ENCODE measurements at regions not wholly inside any gene's neighbourhood (a gene's known extent, or its start where the extent isn't known, plus 50 kb on each side); places are given as distances from the start of the nearest gene placed in this dataset.

DNA sequence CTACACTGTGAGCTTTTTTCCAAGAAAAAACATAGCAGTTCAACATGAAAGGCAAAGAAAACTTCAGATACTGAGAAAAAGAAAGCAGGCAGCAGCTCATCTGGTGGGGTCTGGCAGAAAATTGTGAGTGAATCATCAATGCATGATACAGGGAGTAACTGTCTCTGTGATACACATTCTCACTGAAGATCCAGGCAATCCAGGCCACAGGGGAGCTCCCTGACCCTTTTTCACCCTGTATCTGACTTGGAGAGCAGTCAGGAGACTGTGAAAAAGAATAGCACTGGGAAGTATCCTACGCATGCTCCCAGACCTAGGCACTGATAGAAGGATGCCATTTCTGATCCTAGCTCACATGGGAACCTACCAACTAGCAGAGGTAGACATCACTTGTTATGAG is 269.8 kb downstream of the MBNL1 start:
- TF ChIP-seq, protein P1, sequence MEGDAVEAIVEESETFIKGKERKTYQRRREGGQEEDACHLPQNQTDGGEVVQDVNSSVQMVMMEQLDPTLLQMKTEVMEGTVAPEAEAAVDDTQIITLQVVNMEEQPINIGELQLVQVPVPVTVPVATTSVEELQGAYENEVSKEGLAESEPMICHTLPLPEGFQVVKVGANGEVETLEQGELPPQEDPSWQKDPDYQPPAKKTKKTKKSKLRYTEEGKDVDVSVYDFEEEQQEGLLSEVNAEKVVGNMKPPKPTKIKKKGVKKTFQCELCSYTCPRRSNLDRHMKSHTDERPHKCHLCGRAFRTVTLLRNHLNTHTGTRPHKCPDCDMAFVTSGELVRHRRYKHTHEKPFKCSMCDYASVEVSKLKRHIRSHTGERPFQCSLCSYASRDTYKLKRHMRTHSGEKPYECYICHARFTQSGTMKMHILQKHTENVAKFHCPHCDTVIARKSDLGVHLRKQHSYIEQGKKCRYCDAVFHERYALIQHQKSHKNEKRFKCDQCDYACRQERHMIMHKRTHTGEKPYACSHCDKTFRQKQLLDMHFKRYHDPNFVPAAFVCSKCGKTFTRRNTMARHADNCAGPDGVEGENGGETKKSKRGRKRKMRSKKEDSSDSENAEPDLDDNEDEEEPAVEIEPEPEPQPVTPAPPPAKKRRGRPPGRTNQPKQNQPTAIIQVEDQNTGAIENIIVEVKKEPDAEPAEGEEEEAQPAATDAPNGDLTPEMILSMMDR (conservative IDR thresholded peaks at IDR 0.05; ENCODE audit: low read length) = no peak
- DNase-seq (ENCODE audit: low read depth) = no peak

DNA sequence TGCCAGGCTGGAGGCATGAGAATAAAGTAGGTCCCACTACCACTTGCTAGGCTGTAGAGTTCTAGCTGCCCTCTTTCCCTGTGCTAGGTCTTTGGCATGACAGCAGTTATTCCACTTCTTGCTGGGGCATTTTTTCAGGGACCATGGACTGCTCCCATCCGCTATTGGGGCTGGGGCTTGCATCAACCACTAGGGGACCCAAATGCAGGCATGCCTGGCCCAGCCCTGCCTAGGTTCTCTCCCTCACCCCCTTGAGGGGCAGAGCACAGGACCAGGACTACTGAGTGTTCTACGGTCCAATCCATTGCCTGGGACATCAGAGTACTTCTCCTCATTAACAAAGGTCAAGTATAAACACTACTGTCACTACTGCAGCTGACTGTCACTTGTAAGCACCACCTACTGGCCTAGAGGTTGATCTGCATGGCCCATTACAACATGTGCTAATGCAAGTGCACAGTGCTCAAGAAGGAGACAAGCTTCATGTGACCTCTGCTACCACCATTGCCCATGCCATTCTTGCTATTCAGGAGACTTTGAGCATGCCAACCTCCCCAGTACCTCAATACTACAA is 270.5 kb downstream of the MBNL1 start:
- DNase-seq (ENCODE audit: low read depth) = no peak
- TF ChIP-seq, protein P1 (conservative IDR thresholded peaks at IDR 0.05; ENCODE audit: low read length) = no peak
- H3K4me3 ChIP-seq (ENCODE audit: low read length) = no peak overlapping the region

More for the DNA sequence above, 269.8 kb downstream of the MBNL1 start:
- H3K4me3 ChIP-seq (ENCODE audit: low read length) = no peak overlapping the region

DNA sequence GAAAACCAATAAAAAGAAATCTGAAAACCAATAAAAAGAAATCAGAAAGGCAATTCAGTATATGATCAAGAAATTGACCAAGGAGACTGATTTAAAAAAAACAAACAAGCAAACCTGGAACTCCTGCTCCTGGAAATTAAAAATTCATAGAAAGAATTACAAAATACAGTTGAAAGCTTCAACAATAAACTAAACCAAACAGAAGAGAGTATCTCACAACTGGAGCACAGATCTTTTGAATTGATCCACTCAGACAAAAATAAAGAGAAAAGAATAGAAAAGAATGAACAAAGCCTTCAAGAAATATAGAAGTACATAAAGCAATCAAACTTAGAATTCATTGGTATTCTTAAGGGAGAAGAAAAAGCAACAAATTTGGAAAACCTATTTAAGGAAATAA is 271.4 kb downstream of the MBNL1 start:
- no peak for DNase-seq (ENCODE audit: low read depth)
- TF ChIP-seq, protein P1 (conservative IDR thresholded peaks at IDR 0.05; ENCODE audit: low read length) = no peak

DNA sequence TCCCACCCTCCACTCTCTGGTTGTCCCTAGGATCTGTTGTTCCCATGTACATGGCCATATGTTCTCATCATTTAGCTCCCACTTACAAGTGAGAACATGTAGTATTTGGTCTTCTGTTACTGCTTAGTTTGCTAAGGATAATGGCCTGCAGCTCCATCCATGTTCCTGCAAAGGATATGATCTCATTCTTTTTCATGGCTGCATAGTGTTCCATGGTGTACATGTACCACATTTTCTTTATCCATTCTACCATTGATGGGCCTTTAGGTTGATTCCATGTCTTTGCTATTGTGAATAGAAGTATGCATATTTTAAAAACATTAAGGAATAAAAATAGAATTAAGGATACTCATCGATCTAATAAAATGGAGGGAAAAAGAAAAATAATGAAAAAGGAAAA is 278.4 kb downstream of the MBNL1 start:
- H3K4me3 ChIP-seq (ENCODE audit: low read length) = no peak overlapping the region
- DNase-seq (ENCODE audit: low read depth) = no peak
- TF ChIP-seq, protein P1 (conservative IDR thresholded peaks at IDR 0.05; ENCODE audit: low read length) = no peak

More for the DNA sequence above, 271.4 kb downstream of the MBNL1 start:
- H3K4me3 ChIP-seq (ENCODE audit: low read length) = no peak overlapping the region

DNA sequence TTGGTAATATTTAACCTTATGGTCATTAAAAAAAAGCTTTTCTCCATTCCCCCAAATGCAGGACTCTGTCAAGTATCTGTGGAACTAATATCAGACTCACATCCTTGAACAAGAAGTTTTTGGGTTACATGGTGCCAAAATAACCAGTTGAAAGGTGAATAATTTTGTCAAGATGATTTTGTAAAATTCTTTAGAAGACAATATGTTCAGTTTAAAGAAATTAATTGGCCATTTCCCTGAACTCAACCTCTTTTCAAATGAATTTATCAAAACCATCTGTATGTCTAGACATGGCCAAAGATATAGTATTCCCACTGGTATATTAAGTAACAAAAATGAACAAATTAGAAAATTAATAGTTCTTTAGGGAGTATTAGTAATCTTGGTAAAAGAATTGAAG is 280.5 kb downstream of the MBNL1 start:
- DNase-seq (ENCODE audit: low read depth) = no peak
- H3K4me3 ChIP-seq (ENCODE audit: low read length) = no peak overlapping the region
- TF ChIP-seq, protein P1 (conservative IDR thresholded peaks at IDR 0.05; ENCODE audit: low read length) = no peak

DNA sequence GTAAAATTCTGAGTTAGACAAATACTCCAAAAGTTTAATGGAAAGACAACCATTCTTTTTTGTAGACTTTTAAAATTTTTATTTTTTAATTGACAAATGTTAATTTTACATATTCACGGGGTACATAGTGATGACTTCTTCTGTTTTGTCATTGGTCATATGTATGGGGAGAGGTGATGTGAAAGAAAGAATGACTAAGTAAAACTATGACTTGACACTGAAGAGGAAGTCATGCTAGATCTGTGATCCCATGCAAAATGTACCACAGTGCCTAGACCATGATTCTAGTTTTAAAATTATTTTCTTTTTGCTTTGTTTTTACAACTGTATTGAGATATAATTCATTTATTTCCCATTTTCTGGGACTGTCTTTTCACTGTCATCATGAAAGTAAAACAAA is 281.6 kb downstream of the MBNL1 start:
- TF ChIP-seq, protein P1 (conservative IDR thresholded peaks at IDR 0.05; ENCODE audit: low read length) = no peak
- no peak for DNase-seq (ENCODE audit: low read depth)
- H3K4me3 ChIP-seq (ENCODE audit: low read length) = no peak overlapping the region

DNA sequence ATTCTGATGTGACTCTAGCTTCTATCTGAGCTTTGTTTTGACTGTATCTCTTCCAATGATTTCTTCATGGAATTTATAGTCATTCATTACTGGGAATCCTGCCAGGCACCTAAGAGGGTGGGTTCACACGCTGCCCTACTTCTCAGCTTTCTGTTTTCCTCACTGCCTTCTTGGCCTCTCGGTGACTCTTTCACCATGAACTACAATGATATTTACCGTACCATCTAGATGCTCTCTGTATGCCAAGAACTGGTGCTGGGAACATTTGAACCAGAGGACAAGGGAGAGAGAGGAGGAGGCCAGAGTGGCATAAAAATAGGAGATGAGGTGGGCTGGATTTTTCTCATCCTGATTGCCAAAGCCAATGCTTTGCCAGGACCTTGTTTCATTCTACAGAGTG is 280.0 kb upstream of the P2RY1 start:
- no peak for DNase-seq (ENCODE audit: low read depth)
- H3K4me3 ChIP-seq (ENCODE audit: low read length) = no peak overlapping the region
- TF ChIP-seq, protein P1 (conservative IDR thresholded peaks at IDR 0.05; ENCODE audit: low read length) = no peak

Data from AG10803 (cell line).